Cardiac fibroblast (primary cell): ENCODE measurements at regions not wholly inside any gene's neighbourhood (a gene's known extent, or its start where the extent isn't known, plus 50 kb on each side); places are given as distances from the start of the nearest gene placed in this dataset.

Source experiments
- DNase-seq, 2 donors: peaks; one replicate each; pipeline versions ENCODE4 v3.0.0 to v3.0.0-alpha.2; 2010; ENCODE audit warnings: low read depth in 2 of 2
- H3K4me3 ChIP-seq, 2 donors: replicated peaks in 1 of 2; 1 replicate in 1 of 2; 2 replicates in 1 of 2; pipeline ENCODE4 v1.5.1; 2011; ENCODE audit warnings: low read depth in 2 of 2, low read length in 2 of 2, mild to moderate bottlenecking in 2 of 2, moderate library complexity in 1 of 2
- CTCF ChIP-seq: IDR thresholded peaks from one replicate; pipeline ENCODE4 v1.5.1; 2011; ENCODE audit warnings: low read depth, mild to moderate bottlenecking, low read length, inconsistent platforms

DNA sequence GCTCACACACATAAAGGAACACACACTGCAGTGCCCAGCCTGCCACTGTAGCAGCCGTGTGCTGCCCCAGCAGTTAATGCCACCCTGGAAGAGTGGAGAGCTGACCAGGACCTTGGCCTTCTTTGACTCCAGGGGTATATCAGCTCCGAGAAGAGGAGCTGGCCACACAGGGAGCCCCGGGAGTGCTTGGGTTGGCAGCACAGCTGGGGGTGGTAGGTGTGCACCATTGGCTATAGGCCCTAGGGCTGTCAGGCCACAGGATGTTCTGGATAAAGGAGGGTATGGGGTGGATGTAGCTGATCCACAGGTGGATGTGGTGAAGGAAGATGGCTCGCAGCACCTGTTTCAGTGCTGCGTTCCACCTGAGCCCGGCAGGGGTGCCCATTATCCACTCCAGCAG is 640.5 kb downstream of the PLPP3 start:
- no peak for TF ChIP-seq CTCF
- no peak for DNase-seq
- no peak overlapping the region for H3K4me3 ChIP-seq

DNA sequence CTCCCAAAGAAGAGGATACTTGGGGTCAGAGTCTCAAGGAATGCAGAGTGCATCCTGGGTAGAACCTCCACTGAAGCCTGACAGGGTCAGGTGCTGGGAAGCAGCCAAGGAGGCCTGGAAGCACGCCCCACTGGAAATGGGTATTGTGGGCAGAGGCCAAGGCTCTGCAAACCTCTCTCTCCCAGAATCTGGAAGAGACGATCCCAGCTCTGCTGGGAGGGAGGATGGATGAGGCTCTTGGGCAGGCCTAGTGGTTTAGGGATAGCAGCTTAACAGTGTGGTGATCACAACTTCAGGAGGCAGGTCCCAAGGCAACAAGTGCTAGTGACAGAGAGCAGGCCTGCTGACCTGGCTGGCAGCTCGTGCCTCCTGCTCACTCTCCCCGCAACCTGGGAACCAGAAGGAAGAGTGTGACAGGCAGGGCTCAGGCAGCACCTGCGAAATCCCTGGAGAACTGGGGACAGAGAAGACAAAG is 641.0 kb downstream of the PLPP3 start:
- no peak overlapping the region for H3K4me3 ChIP-seq
- no peak for TF ChIP-seq CTCF
- DNase-seq = peak in 1 of 2 donors; percentile 21

- TF ChIP-seq CTCF = no peak
- no peak overlapping the region for H3K4me3 ChIP-seq
- DNase-seq = no peak
Measured at GRCh38 chr1:55937840-55938375, 641.5 kb downstream of the PLPP3 start.

- no peak for TF ChIP-seq CTCF
- no peak for DNase-seq
Measured at GRCh38 chr1:55935236-55935635, 644.1 kb downstream of the PLPP3 start.

GRCh38 chr1:55932402-55932801 is 647.0 kb downstream of the PLPP3 start:
- TF ChIP-seq CTCF = no peak
- no peak overlapping the region for H3K4me3 ChIP-seq
- no peak for DNase-seq

More at GRCh38 chr1:55935236-55935635, 644.1 kb downstream of the PLPP3 start:
- H3K4me3 ChIP-seq = no peak overlapping the region

GRCh38 chr1:55931081-55931940 is 648.1 kb downstream of the PLPP3 start:
- no peak overlapping the region for H3K4me3 ChIP-seq
- DNase-seq = peak in 1 of 2 donors; percentile 76
- no peak for TF ChIP-seq CTCF
